Endothelial cell of umbilical vein (primary cell): ENCODE measurements at regions not wholly inside any gene's neighbourhood (a gene's known extent, or its start where the extent isn't known, plus 50 kb on each side); places are given as distances from the start of the nearest gene placed in this dataset.

ENCODE experiments used
- BruUV-seq: library from RNA; stranded (reverse); fragments of 400-500 nt; replicated peaks from 2 replicates; lab custom pipeline; 2021; lab: Mats Ljungman, UMichigan
- CTCF ChIA-PET: fragments of 300-600, 350-600 bp; sonication (Branson Sonifier 250); formaldehyde crosslinking; loops from one replicate; lab custom pipeline; 2021; ENCODE audit warnings: antibody characterized with exemption, inconsistent platforms; lab: Charles Lee
- POLR2A ChIA-PET: fragments of 300-600, 350-600 bp; sonication (Branson Sonifier 250); formaldehyde crosslinking; loops from one replicate; lab custom pipeline; 2021; ENCODE audit warnings: antibody characterized with exemption, inconsistent platforms; lab: Charles Lee
- DNase-seq: peaks from one replicate; pipeline ENCODE4 v3.0.0-alpha.2; 2011; ENCODE audit warnings: low read depth, low spot score
- FAIRE-seq: peaks from 2 replicates; lab custom pipeline; 2011; peaks lifted over from hg19 to GRCh38; lab: Jason Lieb, UNC
- H2AFZ ChIP-seq: 2 replicates; pipeline ENCODE4 v1.6.0; 2012; ENCODE audit warnings: low read depth, low read length, control low read depth, inconsistent platforms
- H3K27ac ChIP-seq: 2 replicates; pipeline ENCODE4 v1.5.1; 2011; ENCODE audit warnings: low read depth, mild to moderate bottlenecking, control low read depth, low read length, moderate library complexity; ENCODE audit not compliant: insufficient read depth
- H3K27me3 ChIP-seq, 2 experiments: 2 replicates each; pipeline versions ENCODE4 v1.6.0 to v1.6.1; 2011; ENCODE audit warnings: low read length in 2 of 2, mixed read lengths in 1 of 2; ENCODE audit not compliant: control insufficient read depth in 2 of 2, insufficient read depth in 2 of 2
- H3K36me3 ChIP-seq, 2 experiments: 2 replicates in 1 of 2; 3 replicates in 1 of 2; pipeline ENCODE4 v1.5.1; 2011; ENCODE audit warnings: low read length in 2 of 2, mild to moderate bottlenecking in 1 of 2, moderate library complexity in 1 of 2; ENCODE audit not compliant: control insufficient read depth in 2 of 2, insufficient read depth in 2 of 2; ENCODE audit errors: extremely low read depth in 1 of 2
- H3K4me1 ChIP-seq: 3 replicates; pipeline ENCODE4 v1.5.1; 2011; ENCODE audit warnings: mild to moderate bottlenecking, low read length; ENCODE audit not compliant: control insufficient read depth, insufficient read depth; ENCODE audit errors: extremely low read depth
- H3K4me2 ChIP-seq: 2 replicates; pipeline ENCODE4 v1.6.1; 2011; ENCODE audit warnings: low read length, control low read depth, mixed read lengths; ENCODE audit not compliant: insufficient read depth
- H3K4me3 ChIP-seq, 3 experiments: fragments of 200-600 bp in 1 of 3; sonication (generic), shearing (Covaris generic) in 1 of 3; replicated peaks in 1 of 3; 2 replicates each; pipeline ENCODE4 v1.5.1; 2011 to 2016; ENCODE audit warnings: control low read depth in 3 of 3, low read length in 3 of 3, mild to moderate bottlenecking in 2 of 3, inconsistent platforms in 1 of 3, low read depth in 1 of 3, moderate library complexity in 1 of 3; ENCODE audit not compliant: insufficient read depth in 1 of 3
- H3K79me2 ChIP-seq: 2 replicates; pipeline ENCODE4 v1.6.0; 2012; ENCODE audit warnings: low read length, inconsistent platforms; ENCODE audit not compliant: control insufficient read depth, insufficient read depth
- H3K9ac ChIP-seq: replicated peaks from 2 replicates; pipeline ENCODE3; 2011; ENCODE audit warnings: low read length, control low read depth; ENCODE audit not compliant: insufficient read depth; ENCODE audit errors: extremely low read depth
- H3K9me1 ChIP-seq: replicated peaks from 3 replicates; pipeline ENCODE4 v1.6.0; 2011; ENCODE audit warnings: mild to moderate bottlenecking, low read length; ENCODE audit not compliant: control insufficient read depth, insufficient read depth; ENCODE audit errors: extremely low read depth
- H3K9me3 ChIP-seq: replicated peaks from 2 replicates; pipeline ENCODE4 v1.5.1; 2012; ENCODE audit warnings: low read length, inconsistent platforms; ENCODE audit not compliant: control insufficient read depth, insufficient read depth
- H4K20me1 ChIP-seq: replicated peaks from 2 replicates; pipeline ENCODE3; 2011; ENCODE audit warnings: mild to moderate bottlenecking, low read length; ENCODE audit not compliant: control insufficient read depth, insufficient read depth; ENCODE audit errors: extremely low read depth
- EZH2 ChIP-seq: IDR thresholded peaks from 2 replicates; pipeline ENCODE4 v1.6.1; 2012; ENCODE audit warnings: borderline replicate concordance, low read depth, mild to moderate bottlenecking, moderate library complexity, low read length, inconsistent platforms; ENCODE audit not compliant: severe bottlenecking
- FOS ChIP-seq: IDR thresholded peaks from 2 replicates; pipeline ENCODE4 v1.6.1; 2011; ENCODE audit warnings: mild to moderate bottlenecking, low read length, moderate library complexity, borderline replicate concordance; ENCODE audit not compliant: insufficient read depth
- GATA2 ChIP-seq: IDR thresholded peaks from 2 replicates; pipeline ENCODE4 v1.7.0; 2011; ENCODE audit warnings: low read depth, mild to moderate bottlenecking, moderate library complexity, mixed read lengths, low read length; ENCODE audit not compliant: insufficient read length, insufficient read depth
- JUN ChIP-seq: IDR thresholded peaks from 2 replicates; pipeline ENCODE4 v1.6.1; 2011; ENCODE audit warnings: borderline replicate concordance, low read depth; ENCODE audit not compliant: insufficient read length, insufficient read depth
- MYC ChIP-seq: IDR thresholded peaks from one replicate; pipeline ENCODE4 v1.6.1; 2011; ENCODE audit warnings: mild to moderate bottlenecking, low read depth, low read length
- POLR2A ChIP-seq: IDR thresholded peaks from 2 replicates; pipeline ENCODE4 v1.6.1; 2012; ENCODE audit warnings: low read depth, mild to moderate bottlenecking, control low read depth, low read length
- POLR2AphosphoS5 ChIP-seq: IDR thresholded peaks from 2 replicates; pipeline ENCODE4 v1.6.1; 2012; ENCODE audit warnings: low read depth, mild to moderate bottlenecking, control low read depth, low read length, moderate library complexity; ENCODE audit not compliant: insufficient read depth
- dilution Hi-C: fragments of 300-500 bp; cut with MboI; formaldehyde crosslinking; loops from one replicate; pipeline ENCODE4 v1.15.0; 2019; ENCODE audit warnings: low sequenced_read_pairs; ENCODE audit not compliant: extremely low pct_ligation_motif_present
- intact Hi-C: fragments of 100-400 bp; cut with micrococcal nuclease; formaldehyde crosslinking; loops from one replicate; pipeline ENCODE4 v1.10.0; 2022
- TF ChIP-seq, protein P1 (sequence below), 2 donors: IDR thresholded peaks; 1 replicate in 1 of 2; 2 replicates in 1 of 2; pipeline ENCODE4 v1.5.1; 2011; ENCODE audit warnings: low read length in 2 of 2, mild to moderate bottlenecking in 2 of 2, moderate library complexity in 2 of 2, control low read depth in 1 of 2, inconsistent platforms in 1 of 2, low read depth in 1 of 2; ENCODE audit not compliant: insufficient read depth in 1 of 2; ENCODE audit errors: extremely low read depth in 1 of 2
- TF ChIP-seq, protein P2 (sequence below): IDR thresholded peaks from 2 replicates; pipeline ENCODE4 v1.6.1; 2011; ENCODE audit not compliant: insufficient read depth, insufficient read length

DNA sequence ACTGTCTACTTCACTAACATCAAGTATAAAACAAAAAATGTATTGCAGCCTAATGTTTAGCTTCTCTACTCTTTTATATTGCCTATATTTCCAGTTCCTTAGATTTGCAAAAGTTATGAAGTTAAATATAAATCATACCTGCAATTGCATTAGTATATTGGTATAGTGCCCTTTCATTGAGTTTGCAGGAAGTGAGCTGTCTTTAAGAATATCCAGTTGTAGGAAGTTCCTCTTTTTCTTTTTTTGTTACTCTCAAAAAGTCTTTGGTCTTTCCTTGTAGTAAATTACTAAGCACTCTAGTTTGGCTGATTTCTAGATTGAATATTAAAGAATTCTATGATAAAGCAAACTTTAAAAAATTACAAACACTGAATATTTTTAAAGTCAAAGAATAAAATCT is 71.3 kb upstream of the FN1 start:
- H2AFZ ChIP-seq, result no peak overlapping the region
- no peaks in the 10 kb centered on the region for H3K36me3 ChIP-seq
- no peaks in the 10 kb centered on the region for H3K9me1 ChIP-seq
- H4K20me1 ChIP-seq, result no peaks in the 10 kb centered on the region
- no peak for TF ChIP-seq GATA2
- TF ChIP-seq MYC, result no peak
- no peak for TF ChIP-seq POLR2AphosphoS5
- TF ChIP-seq, protein P1, sequence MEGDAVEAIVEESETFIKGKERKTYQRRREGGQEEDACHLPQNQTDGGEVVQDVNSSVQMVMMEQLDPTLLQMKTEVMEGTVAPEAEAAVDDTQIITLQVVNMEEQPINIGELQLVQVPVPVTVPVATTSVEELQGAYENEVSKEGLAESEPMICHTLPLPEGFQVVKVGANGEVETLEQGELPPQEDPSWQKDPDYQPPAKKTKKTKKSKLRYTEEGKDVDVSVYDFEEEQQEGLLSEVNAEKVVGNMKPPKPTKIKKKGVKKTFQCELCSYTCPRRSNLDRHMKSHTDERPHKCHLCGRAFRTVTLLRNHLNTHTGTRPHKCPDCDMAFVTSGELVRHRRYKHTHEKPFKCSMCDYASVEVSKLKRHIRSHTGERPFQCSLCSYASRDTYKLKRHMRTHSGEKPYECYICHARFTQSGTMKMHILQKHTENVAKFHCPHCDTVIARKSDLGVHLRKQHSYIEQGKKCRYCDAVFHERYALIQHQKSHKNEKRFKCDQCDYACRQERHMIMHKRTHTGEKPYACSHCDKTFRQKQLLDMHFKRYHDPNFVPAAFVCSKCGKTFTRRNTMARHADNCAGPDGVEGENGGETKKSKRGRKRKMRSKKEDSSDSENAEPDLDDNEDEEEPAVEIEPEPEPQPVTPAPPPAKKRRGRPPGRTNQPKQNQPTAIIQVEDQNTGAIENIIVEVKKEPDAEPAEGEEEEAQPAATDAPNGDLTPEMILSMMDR (IDR thresholded peaks at IDR 0.05; ENCODE audit: extremely low read depth in 1 of 2, insufficient read depth in 1 of 2, low read depth in 1 of 2, low read length in 2 of 2), result no peak
- no peak for TF ChIP-seq FOS
- no peak for TF ChIP-seq POLR2A
- no peak for TF ChIP-seq EZH2
- TF ChIP-seq JUN, result no peak
- TF ChIP-seq, protein P2, sequence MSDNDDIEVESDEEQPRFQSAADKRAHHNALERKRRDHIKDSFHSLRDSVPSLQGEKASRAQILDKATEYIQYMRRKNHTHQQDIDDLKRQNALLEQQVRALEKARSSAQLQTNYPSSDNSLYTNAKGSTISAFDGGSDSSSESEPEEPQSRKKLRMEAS, result no peak
- dilution Hi-C loops, result no loop called here
- no peak overlapping the region for H3K27ac ChIP-seq
- no peak for FAIRE-seq
- no TSS peak for BruUV-seq
- no peak overlapping the region for H3K9ac ChIP-seq
- POLR2A ChIA-PET, result no interaction called here
- no peak overlapping the region for H3K4me3 ChIP-seq
- CTCF ChIA-PET, result interaction anchor here (1.0 to 2.7 kb wide), 4 partner anchors 34 to 95 kb away, joined by 3 to 8 read pairs (median 5); no protein-coding TSS in a partner anchor
- no peaks in the 10 kb centered on the region for H3K9me3 ChIP-seq
- intact Hi-C loops, result no loop called here
- no peak overlapping the region for H3K4me2 ChIP-seq
- DNase-seq, result no peak
- H3K4me1 ChIP-seq, result peaks cover 31% of the 10 kb centered on the region
- H3K79me2 ChIP-seq, result no peaks in the 10 kb centered on the region
- H3K27me3 ChIP-seq, result no peaks in the 10 kb centered on the region
